Lower leg skin (tissue), 4 donors: ENCODE measurements at regions not wholly inside any gene's neighbourhood (a gene's known extent, or its start where the extent isn't known, plus 50 kb on each side); places are given as distances from the start of the nearest gene placed in this dataset.

Source experiments
- DNase-seq, 2 donors: peaks; one replicate each; pipeline ENCODE4 v3.0.0-alpha.2; 2019; ENCODE audit warnings: low spot score in 2 of 2
- H3K4me3 ChIP-seq: fragments of 200-600 bp; sonication (generic); 2 replicates; pipeline ENCODE4 v1.5.1; 2017; ENCODE audit warnings: mild to moderate bottlenecking, low read depth; ENCODE audit not compliant: poor library complexity, severe bottlenecking
- POLR2A ChIP-seq, 2 donors: fragments of 450-650 bp; IDR thresholded peaks; one replicate each; pipeline ENCODE4 v1.6.1; 2016 to 2017; ENCODE audit warnings: antibody characterized with exemption in 2 of 2, mild to moderate bottlenecking in 1 of 2, moderate library complexity in 1 of 2
- WGBS, 2 donors: methylation state at CpG; one replicate each; pipeline ENCODE4 v1.1.5; 2018; 5-methylcytosine and 5-hydroxymethylcytosine counted together
- intact Hi-C: fragments of 100-400 bp; cut with DNase I; formaldehyde crosslinking; loops from one replicate; pipeline ENCODE4 v1.15.0; 2023; ENCODE audit warnings: low total_unique reads
- TF ChIP-seq, protein P1 (sequence below), 3 donors: fragments of 450-650 bp; IDR thresholded peaks; one replicate each; pipeline ENCODE4 v1.5.1; 2016; ENCODE audit warnings: antibody characterized with exemption in 3 of 3, mild to moderate bottlenecking in 3 of 3, moderate library complexity in 2 of 3

- intact Hi-C loops: no loop called here
- no peak overlapping the region for H3K4me3 ChIP-seq
- TF ChIP-seq POLR2A (IDR thresholded peaks at IDR 0.05): no peak
- TF ChIP-seq, protein P1, sequence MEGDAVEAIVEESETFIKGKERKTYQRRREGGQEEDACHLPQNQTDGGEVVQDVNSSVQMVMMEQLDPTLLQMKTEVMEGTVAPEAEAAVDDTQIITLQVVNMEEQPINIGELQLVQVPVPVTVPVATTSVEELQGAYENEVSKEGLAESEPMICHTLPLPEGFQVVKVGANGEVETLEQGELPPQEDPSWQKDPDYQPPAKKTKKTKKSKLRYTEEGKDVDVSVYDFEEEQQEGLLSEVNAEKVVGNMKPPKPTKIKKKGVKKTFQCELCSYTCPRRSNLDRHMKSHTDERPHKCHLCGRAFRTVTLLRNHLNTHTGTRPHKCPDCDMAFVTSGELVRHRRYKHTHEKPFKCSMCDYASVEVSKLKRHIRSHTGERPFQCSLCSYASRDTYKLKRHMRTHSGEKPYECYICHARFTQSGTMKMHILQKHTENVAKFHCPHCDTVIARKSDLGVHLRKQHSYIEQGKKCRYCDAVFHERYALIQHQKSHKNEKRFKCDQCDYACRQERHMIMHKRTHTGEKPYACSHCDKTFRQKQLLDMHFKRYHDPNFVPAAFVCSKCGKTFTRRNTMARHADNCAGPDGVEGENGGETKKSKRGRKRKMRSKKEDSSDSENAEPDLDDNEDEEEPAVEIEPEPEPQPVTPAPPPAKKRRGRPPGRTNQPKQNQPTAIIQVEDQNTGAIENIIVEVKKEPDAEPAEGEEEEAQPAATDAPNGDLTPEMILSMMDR (IDR thresholded peaks at IDR 0.05): no peak
- no peak for DNase-seq
These were observed 1218.1 kb downstream of the FAM181B start for GRCh38 chr11:81515566-81515965.

DNA sequence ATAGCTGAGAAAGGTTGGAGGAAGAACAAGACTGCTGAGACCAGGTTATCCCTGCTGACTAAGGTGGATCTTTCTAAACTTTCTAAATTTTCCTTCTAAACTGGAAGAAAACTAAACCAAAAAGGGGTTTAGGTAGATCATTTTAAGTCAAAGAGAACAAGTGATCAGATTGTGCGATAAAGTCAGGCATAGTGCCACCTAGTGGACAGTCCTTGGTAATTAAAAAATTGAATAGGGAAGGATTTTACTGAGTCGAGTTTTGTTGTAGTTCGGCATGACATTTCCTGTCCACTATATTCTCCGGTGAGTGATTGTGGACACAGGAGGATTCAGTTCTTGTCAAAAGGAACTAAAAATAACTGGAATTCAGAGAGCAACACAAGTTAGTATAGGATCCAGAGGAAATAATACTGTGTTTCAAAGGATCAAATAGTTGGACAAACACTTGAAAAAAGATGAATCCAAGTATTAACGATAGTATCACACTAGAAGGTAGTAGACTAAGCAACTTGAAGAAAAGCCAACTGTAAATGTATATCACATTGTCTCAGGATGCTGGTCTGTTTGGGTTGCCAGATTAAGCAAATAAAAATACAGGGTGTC, 1236.4 kb downstream of the FAM181B start:
- no peak overlapping the region for H3K4me3 ChIP-seq
- no peak for DNase-seq
- intact Hi-C loops: no loop called here
- 27 to 31% methylated on average over 5 of the region's 5 CpGs for whole genome bisulfite sequencing, 2 donors
- TF ChIP-seq POLR2A (IDR thresholded peaks at IDR 0.05): no peak
- TF ChIP-seq, protein P1 (IDR thresholded peaks at IDR 0.05): no peak

- no peak for TF ChIP-seq POLR2A (IDR thresholded peaks at IDR 0.05)
- TF ChIP-seq, protein P1 (IDR thresholded peaks at IDR 0.05): no peak
- intact Hi-C loops: no loop called here
- no peak for DNase-seq
- H3K4me3 ChIP-seq: no peak overlapping the region
- WGBS, 2 donors: 78 to 86% methylated on average over 1 of the region's 1 CpG
These were observed 1237.1 kb downstream of the FAM181B start for GRCh38 chr11:81496601-81497000.

- no peak overlapping the region for H3K4me3 ChIP-seq
- no peak for TF ChIP-seq POLR2A (IDR thresholded peaks at IDR 0.05)
- TF ChIP-seq, protein P1 (IDR thresholded peaks at IDR 0.05): no peak
- intact Hi-C loops: no loop called here
- WGBS, 2 donors: 82 to 88% methylated on average over 4 of the region's 4 CpGs
- DNase-seq: no peak
These were observed 1237.9 kb downstream of the FAM181B start for GRCh38 chr11:81495699-81496292.

DNA sequence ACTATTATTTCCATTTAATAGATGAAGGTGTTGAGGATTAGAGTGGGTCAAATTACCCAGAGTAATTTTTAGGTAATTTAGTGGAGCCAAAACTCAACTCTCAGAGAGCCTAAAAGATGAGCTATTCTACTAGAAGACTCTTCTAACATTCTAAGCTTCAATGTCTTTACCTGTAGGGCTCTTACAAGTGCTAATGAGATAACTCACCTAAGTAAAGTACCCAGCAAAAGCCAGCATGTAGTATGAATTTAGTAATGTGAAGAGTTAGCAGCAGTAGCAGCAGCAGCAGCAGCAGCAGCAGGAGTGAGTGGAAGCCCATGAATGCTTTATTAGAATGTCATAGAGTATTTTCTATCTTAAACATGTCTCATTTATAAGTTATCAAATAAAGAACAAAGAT, 1239.2 kb downstream of the FAM181B start:
- DNase-seq: no peak
- H3K4me3 ChIP-seq: no peak overlapping the region
- TF ChIP-seq, protein P1 (IDR thresholded peaks at IDR 0.05): no peak
- no peak for TF ChIP-seq POLR2A (IDR thresholded peaks at IDR 0.05)
- intact Hi-C loops: no loop called here

DNA sequence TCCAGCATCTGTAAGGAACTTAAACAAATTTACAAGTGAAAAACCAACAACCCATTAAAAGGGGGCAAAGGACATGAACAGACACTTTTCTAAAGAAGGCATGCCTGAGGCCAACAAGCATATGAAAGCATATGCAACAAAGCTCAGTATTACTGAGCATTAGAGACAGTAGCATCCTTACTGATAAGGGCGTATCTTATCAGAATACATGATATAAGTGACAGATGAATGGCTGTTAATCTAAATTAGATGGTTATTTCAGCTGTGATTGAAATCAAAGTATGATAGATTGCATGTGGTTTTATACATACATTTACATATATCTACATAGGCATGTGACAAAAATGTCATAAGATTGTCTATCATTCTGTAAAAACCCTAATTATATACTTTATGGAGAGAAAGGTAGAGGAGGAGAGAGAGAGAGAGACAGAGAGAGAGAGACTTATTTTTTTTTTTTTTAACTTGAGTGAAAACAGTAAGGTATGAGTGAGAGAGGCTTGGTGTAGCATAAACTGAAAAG, 1240.7 kb downstream of the FAM181B start:
- TF ChIP-seq, protein P1 (IDR thresholded peaks at IDR 0.05): no peak
- no peak for TF ChIP-seq POLR2A (IDR thresholded peaks at IDR 0.05)
- no peak for DNase-seq
- 59 to 73% methylated on average over 1 of the region's 1 CpG for WGBS, 2 donors
- no peak overlapping the region for H3K4me3 ChIP-seq
- intact Hi-C loops: no loop called here
